ENCODE measurements at regions not wholly inside any gene's neighbourhood (a gene's known extent, or its start where the extent isn't known, plus 50 kb on each side); places are given as distances from the start of the nearest gene placed in this dataset.
"Not testable (repeated sequence)": the region's sequence is repeated elsewhere in the genome, so short reads cannot be mapped to it uniquely, and the experiment has no call there.

GRCh38 chr9:78114581-78114980 is 83.0 kb upstream of the GNAQ start:
- TF ChIP-seq POLR2AphosphoS5 (IDR thresholded peaks at IDR 0.05) (no peak), CTCF (IDR thresholded peaks at IDR 0.05) (no peak), POLR2A (IDR thresholded peaks at IDR 0.05) (no peak), EP300 (IDR thresholded peaks at IDR 0.05) (no peak)
- WGBS, 2 donors: 73 to 79% methylated on average over 4 of the region's 4 CpGs
- ATAC-seq (ENCODE audit: low FRiP score in 2 of 2) (no peak), DNase-seq (no peak)
- no peaks in the 10 kb centered on the region for H3K9me3 ChIP-seq
- H3K4me1 ChIP-seq: no peaks in the 10 kb centered on the region
- H3K27ac ChIP-seq: no peak overlapping the region
- no peaks in the 10 kb centered on the region for H3K27me3 ChIP-seq
- no peaks in the 10 kb centered on the region for H3K36me3 ChIP-seq
- H3K4me3 ChIP-seq: no peak overlapping the region

GRCh38 chr9:78112406-78112805 is 80.8 kb upstream of the GNAQ start:
- TF ChIP-seq CTCF (IDR thresholded peaks at IDR 0.05) (no peak), EP300 (IDR thresholded peaks at IDR 0.05) (no peak), POLR2A (IDR thresholded peaks at IDR 0.05) (no peak), POLR2AphosphoS5 (IDR thresholded peaks at IDR 0.05) (no peak)
- no peaks in the 10 kb centered on the region for H3K4me1 ChIP-seq
- 76 to 80% methylated on average over 3 of the region's 3 CpGs for WGBS, 2 donors

GRCh38 chr9:78112004-78112403 is 80.4 kb upstream of the GNAQ start:
- ATAC-seq (ENCODE audit: low FRiP score in 2 of 2): no peak
- no peaks in the 10 kb centered on the region for H3K27me3 ChIP-seq
- no peaks in the 10 kb centered on the region for H3K9me3 ChIP-seq
- no peaks in the 10 kb centered on the region for H3K36me3 ChIP-seq
- 89 to 93% methylated on average over 3 of the region's 3 CpGs for WGBS, 2 donors
- H3K4me3 ChIP-seq: no peak overlapping the region
- DNase-seq: no peak
- no peaks in the 10 kb centered on the region for H3K4me1 ChIP-seq
- TF ChIP-seq EP300 (IDR thresholded peaks at IDR 0.05) (no peak), POLR2AphosphoS5 (IDR thresholded peaks at IDR 0.05) (no peak)
- H3K27ac ChIP-seq: no peak overlapping the region

More at GRCh38 chr9:78112406-78112805, 80.8 kb upstream of the GNAQ start:
- Histone ChIP-seq H3K27ac (no peak overlapping the region), H3K4me3 (no peak overlapping the region), H3K27me3 (no peaks in the 10 kb centered on the region), H3K9me3 (no peaks in the 10 kb centered on the region), H3K36me3 (no peaks in the 10 kb centered on the region)
- ATAC-seq (ENCODE audit: low FRiP score in 2 of 2) (no peak), DNase-seq (no peak)

- no peaks in the 10 kb centered on the region for H3K9me3 ChIP-seq
- no peaks in the 10 kb centered on the region for H3K27me3 ChIP-seq
- WGBS, 2 donors: 73 to 84% methylated on average over 2 of the region's 2 CpGs
- H3K4me1 ChIP-seq: no peaks in the 10 kb centered on the region
- H3K4me3 ChIP-seq: no peak overlapping the region
- ATAC-seq (ENCODE audit: low FRiP score in 2 of 2): no peak
- H3K27ac ChIP-seq: no peak overlapping the region
- TF ChIP-seq POLR2AphosphoS5 (IDR thresholded peaks at IDR 0.05) (no peak), CTCF (IDR thresholded peaks at IDR 0.05) (no peak), EP300 (IDR thresholded peaks at IDR 0.05) (no peak), POLR2A (IDR thresholded peaks at IDR 0.05) (no peak)
- no peak for DNase-seq
- no peaks in the 10 kb centered on the region for H3K36me3 ChIP-seq
Observed at GRCh38 chr9:78109075-78109474, 77.5 kb upstream of the GNAQ start.

GRCh38 chr9:78106586-78106985 is 75.0 kb upstream of the GNAQ start:
- not testable (repeated sequence) for ATAC-seq (ENCODE audit: low FRiP score in 2 of 2); H3K9me3 ChIP-seq; H3K27me3 ChIP-seq; DNase-seq; H3K4me3 ChIP-seq; H3K27ac ChIP-seq; H3K36me3 ChIP-seq
- 82 to 89% methylated on average over 8 of the region's 8 CpGs for WGBS, 2 donors
- peaks cover 0 to 11% (median 4%) of the 10 kb centered on the region in 4 donors for H3K4me1 ChIP-seq

- Histone ChIP-seq H3K27ac (peak overlapping the region in 3 of 4 donors; percentile 60 to 64 (median 61)), H3K27me3 (no peaks in the 10 kb centered on the region), H3K4me3 (no peak overlapping the region), H3K36me3 (no peaks in the 10 kb centered on the region), H3K9me3 (peaks cover 0 to 3% (median 0%) of the 10 kb centered on the region in 4 donors), H3K4me1 (peaks cover 0 to 11% (median 4%) of the 10 kb centered on the region in 4 donors)
- TF ChIP-seq CTCF (IDR thresholded peaks at IDR 0.05): no peak
- peak in 1 of 2 donors; percentile 49 for TF ChIP-seq POLR2AphosphoS5 (IDR thresholded peaks at IDR 0.05)
- peak in 1 of 2 donors; percentile 41 for DNase-seq
- peak in 1 of 2 donors; percentile 78 for ATAC-seq (ENCODE audit: low FRiP score in 2 of 2)
- WGBS, 2 donors: 61 to 68% methylated on average over 6 of the region's 6 CpGs
Observed at GRCh38 chr9:78103971-78104433, 72.4 kb upstream of the GNAQ start.
